GM18499 (cell line): ENCODE measurements at regions not wholly inside any gene's neighbourhood (a gene's known extent, or its start where the extent isn't known, plus 50 kb on each side); places are given as distances from the start of the nearest gene placed in this dataset.

ENCODE experiments used
- ATAC-seq: cut with Tn5 transposase; IDR thresholded peaks from one replicate; pipeline ENCODE4 v1.9.1; 2021; ENCODE audit warnings: moderate number of reproducible peaks; ENCODE audit not compliant: insufficient read depth, unreplicated experiment

GRCh38 chr10:28949005-28950004 lies 272.0 kb downstream of the BAMBI start:
- ATAC-seq = no peak

GRCh38 chr10:28951484-28951883 lies 274.2 kb downstream of the BAMBI start:
- ATAC-seq = no peak

GRCh38 chr10:28952523-28952922 lies 275.2 kb downstream of the BAMBI start:
- no peak for ATAC-seq

DNA sequence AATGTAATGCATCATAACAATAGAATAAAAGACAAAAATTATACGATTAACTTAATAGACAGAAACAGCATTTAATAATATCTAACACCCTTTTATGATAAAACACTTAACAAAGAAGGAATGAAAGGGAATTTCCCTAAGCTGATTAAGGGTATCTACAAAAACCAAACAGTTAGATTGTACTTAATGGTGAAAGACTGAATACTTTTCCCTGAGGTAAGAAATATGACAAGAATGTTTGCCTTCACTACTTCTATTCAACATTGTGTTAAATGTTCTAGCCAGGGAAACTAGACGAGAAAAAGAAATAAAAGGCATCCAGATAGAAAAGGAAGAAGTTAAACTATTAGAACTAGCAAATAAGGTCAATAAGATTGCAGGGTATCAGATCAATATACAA lies 276.9 kb downstream of the BAMBI start:
- ATAC-seq = no peak

DNA sequence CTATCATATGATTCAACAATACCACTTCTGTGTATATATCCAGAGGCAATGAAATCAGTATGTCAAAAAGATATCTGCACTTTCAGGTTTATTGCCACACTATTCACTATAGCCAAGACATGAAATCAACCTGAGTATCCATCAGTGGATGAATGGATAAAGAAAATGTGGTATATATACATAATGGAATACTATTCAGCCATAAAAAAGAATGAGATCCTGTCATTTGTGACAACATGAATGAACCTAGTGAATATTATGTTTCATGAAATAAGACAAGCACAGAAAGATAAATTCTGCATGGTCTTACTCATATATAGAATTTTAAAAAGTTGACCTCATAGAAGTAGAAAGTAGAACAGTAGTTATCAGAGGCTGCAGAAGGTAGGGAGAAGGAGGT lies 281.1 kb downstream of the BAMBI start:
- no peak for ATAC-seq

DNA sequence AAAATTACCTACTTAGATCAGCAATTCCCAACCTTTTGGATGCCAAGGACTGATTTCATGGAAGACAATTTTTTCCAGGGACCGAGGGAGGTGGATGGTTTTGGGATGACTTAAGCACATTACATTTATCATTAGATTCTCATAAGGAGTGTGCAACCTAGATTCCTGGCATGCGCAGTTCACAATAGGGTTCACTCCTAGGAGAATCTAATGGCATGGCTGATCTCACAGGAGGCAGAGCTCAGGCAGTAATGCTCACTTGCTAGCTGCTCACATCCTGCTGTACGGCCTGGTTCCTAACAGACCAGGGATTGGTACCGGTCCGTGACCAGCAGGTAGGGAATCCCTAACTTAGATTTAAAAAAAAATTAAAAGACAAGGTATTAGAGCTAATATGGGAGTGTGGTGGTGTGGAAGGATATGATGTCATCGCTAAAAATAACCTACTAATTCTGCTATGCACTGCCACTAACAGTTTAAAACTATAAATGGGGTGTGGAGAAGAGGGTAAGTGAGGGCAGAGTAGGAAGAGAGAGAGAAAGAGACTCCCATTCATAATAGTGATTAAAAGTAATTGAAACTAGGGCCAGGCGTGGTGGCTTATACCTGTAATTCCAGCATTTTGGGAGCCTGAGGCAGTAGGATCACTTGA lies 282.7 kb downstream of the BAMBI start:
- no peak for ATAC-seq

- ATAC-seq = no peak
Observed at GRCh38 chr10:28962768-28963167, 285.4 kb downstream of the BAMBI start.

DNA sequence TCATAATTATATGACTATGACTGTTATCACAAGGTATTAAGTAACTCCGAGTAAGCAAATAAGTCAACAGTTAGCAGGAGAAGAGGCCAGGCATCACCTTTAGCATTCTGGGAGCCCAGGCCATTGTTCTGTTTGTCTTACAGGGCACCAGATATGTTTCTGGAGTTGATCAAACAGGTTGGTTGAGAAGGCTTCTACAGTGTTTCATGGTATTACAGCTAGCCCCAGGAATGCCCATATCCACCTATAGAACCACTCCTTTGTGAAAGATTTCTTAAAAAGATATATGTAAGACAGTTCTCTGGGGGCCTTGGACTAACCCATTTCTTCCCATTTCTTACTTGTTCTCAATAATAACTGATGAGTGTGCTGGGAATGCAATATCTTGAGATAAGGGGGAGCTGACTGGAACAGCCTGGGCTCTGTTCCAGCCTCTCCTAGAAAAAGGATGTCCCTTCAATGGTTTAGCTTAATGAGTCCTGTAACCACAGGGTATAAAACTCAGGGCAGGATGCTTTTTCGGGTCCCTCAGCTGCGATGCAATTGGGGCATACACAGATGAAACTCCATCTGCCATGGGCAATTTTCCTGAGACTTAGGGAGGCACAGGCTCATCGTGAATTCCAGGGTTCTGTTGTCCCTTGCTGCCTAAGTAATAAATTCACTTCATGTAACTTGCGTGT lies 286.4 kb downstream of the BAMBI start:
- no peak for ATAC-seq

- no peak for ATAC-seq
Observed at GRCh38 chr10:28965937-28966336, 288.6 kb downstream of the BAMBI start.

- no peak for ATAC-seq
Observed at GRCh38 chr10:28967031-28967430, 289.7 kb downstream of the BAMBI start.

DNA sequence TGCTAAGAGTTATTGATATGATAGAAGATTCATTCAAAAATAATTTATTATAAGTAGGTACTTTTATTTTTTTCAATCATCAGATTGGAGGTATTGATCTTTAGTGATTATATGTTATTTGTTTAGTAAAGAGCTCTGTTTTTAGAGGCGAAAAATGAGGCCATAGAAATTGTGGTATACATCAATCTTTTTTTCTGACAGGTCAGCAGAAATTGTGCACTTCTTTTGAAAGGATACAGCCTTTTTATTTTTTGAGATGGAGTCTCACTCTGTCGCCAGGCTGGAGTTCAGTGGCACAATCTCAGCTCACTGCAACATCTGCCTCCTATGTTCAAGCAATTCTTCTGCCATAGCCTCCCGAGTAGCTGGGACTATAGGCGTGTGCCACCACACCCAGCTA lies 292.1 kb downstream of the BAMBI start:
- no peak for ATAC-seq

DNA sequence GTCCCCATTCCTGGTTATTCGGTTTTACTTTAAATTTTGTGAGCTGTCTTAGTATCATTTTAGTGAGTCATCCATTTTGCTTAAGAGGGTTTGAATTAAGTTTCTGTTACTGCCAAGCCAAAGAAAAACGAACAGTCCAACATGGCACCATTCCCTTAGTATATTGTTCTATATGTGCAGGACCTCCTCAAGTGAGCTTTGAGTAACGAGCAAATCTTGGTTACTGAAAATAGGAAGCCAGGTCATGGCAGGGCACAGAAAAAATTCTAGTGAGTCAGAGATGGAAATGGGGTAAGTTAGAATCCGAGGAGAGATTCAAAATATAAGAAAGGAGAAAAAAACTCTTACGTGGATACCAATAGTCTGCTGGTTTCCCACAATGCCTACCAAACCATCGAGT lies 292.9 kb downstream of the BAMBI start:
- ATAC-seq = no peak

GRCh38 chr10:28971255-28971654 lies 293.9 kb downstream of the BAMBI start:
- no peak for ATAC-seq

- no peak for ATAC-seq
Observed at GRCh38 chr10:28971764-28972163, 294.4 kb downstream of the BAMBI start.

- no peak for ATAC-seq
Observed at GRCh38 chr10:28973309-28973972, 296.1 kb downstream of the BAMBI start.

DNA sequence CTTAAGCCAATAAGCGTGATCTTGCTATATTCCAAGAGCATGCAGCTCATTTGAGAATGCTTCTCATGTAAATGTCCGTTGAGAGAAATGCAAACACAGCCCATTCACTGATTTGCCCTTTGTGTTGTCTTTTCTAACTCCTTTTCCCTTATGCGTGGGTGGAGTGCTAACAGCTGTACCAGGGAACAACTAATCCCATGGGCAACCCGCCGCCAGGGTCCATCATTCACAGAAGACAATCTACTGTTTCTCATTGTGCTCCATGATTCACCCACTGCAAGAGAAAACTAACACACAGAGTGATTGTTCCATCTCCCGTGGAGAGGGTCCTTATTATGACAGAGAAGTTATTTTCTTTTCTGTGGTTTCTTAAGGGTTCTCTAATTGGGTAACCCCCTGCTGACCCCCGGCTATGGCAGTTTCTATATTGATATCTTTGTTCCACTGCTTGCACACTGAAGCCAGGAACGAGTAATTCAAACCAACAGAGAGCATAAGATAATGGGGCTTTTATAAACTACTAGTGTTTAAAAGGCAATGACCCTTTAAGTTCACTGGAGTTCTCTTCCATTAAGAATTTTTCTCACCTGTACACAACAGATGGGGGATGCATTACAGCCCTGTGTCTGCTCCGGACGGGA lies 298.7 kb downstream of the BAMBI start:
- no peak for ATAC-seq

GRCh38 chr10:28977518-28977917 lies 300.2 kb downstream of the BAMBI start:
- no peak for ATAC-seq

- no peak for ATAC-seq
Observed at GRCh38 chr10:28980264-28980663, 302.9 kb downstream of the BAMBI start.

GRCh38 chr10:28981007-28981406 lies 303.7 kb downstream of the BAMBI start:
- ATAC-seq = no peak

DNA sequence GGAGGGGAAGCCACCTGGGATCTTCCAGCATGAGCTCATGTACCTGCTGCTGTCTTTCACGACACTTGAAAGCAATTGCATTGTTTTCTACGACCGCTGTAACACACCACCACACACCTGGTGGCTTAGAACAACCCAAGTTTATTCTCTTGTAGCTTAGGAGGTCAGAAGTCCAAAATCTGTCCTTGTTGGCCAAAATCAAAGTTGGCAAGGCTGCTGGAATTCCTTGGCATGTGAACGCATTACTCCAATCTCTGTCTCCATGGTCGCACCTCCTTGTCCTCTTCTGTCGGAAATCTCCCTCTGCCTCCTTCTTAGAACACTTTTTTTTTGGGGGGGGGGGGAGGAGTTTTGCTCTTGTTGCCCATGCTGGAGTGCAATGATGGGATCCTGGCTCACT lies 305.7 kb downstream of the BAMBI start:
- ATAC-seq = no peak
